IMR-90 (cell line): ENCODE measurements at regions not wholly inside any gene's neighbourhood (a gene's known extent, or its start where the extent isn't known, plus 50 kb on each side); places are given as distances from the start of the nearest gene placed in this dataset.

ENCODE experiments used
- ATAC-seq: fragments of 200-7000 bp; cut with Tn5 transposase; 2 replicates; pipeline ENCODE4 v1.9.1; 2020; ENCODE audit warnings: low read depth, mild to moderate bottlenecking, moderate library complexity
- BruUV-seq: library from RNA; stranded (reverse); fragments of 400-500 nt; replicated peaks from 2 replicates; lab custom pipeline; 2021; lab: Mats Ljungman, UMichigan
- CTCF ChIA-PET: fragments of 300-600 bp; formaldehyde crosslinking; extraction: SDS; loops from one replicate; lab custom pipeline; 2021; ENCODE audit warnings: antibody characterized with exemption; lab: Yijun Ruan, JAX
- POLR2A ChIA-PET: fragments of 300-600 bp; sonication (Branson Sonifier 250); formaldehyde crosslinking; loops from one replicate; lab custom pipeline; 2022; ENCODE audit warnings: antibody characterized with exemption; ENCODE audit not compliant: unreplicated experiment; lab: Charles Lee
- DNase-seq: peaks from one replicate; pipeline ENCODE4 v3.0.0; 2013
- H2AFZ ChIP-seq: replicated peaks from 2 replicates; pipeline ENCODE3; 2013; ENCODE audit warnings: low read length, mild to moderate bottlenecking; ENCODE audit not compliant: poor library complexity
- H2AK5ac ChIP-seq: 2 replicates; pipeline ENCODE4 v1.6.1; 2013; ENCODE audit warnings: low read depth, low read length, inconsistent platforms
- H2AK9ac ChIP-seq: replicated peaks from 2 replicates; pipeline ENCODE3; 2013; ENCODE audit warnings: mild to moderate bottlenecking, low read depth, low read length, moderate library complexity; ENCODE audit not compliant: poor library complexity
- H2BK120ac ChIP-seq: 2 replicates; pipeline ENCODE4 v1.6.1; 2013; ENCODE audit warnings: low read depth, low read length, inconsistent platforms
- H2BK15ac ChIP-seq: 3 replicates; pipeline ENCODE4 v1.6.1; 2013; ENCODE audit warnings: low read depth, low read length, inconsistent platforms
- H2BK20ac ChIP-seq: 2 replicates; pipeline ENCODE4 v1.6.1; 2013; ENCODE audit warnings: low read depth, mild to moderate bottlenecking, inconsistent platforms, low read length, moderate library complexity
- H2BK5ac ChIP-seq: 2 replicates; pipeline ENCODE4 v1.6.1; 2013; ENCODE audit warnings: mild to moderate bottlenecking, low read depth, low read length, inconsistent platforms; ENCODE audit not compliant: poor library complexity, severe bottlenecking
- H3K14ac ChIP-seq: replicated peaks from 2 replicates; pipeline ENCODE4 v1.6.1; 2013; ENCODE audit warnings: low read depth, low read length, inconsistent platforms
- H3K18ac ChIP-seq: 2 replicates; pipeline ENCODE4 v1.6.1; 2013; ENCODE audit warnings: low read depth, low read length, control low read depth
- H3K23ac ChIP-seq: 2 replicates; pipeline ENCODE4 v1.6.1; 2013; ENCODE audit warnings: low read depth, low read length, inconsistent platforms
- H3K27ac ChIP-seq: 2 replicates; pipeline ENCODE4 v1.5.1; 2013; ENCODE audit warnings: mild to moderate bottlenecking, control low read depth, low read length; ENCODE audit not compliant: insufficient read depth
- H3K27me3 ChIP-seq: 2 replicates; pipeline ENCODE4 v1.6.1; 2013; ENCODE audit warnings: low read length; ENCODE audit not compliant: control insufficient read depth, insufficient read depth
- H3K36me3 ChIP-seq: 2 replicates; pipeline ENCODE4 v1.6.1; 2013; ENCODE audit warnings: low read length, mixed read lengths; ENCODE audit not compliant: control insufficient read depth, insufficient read depth
- H3K4ac ChIP-seq: 2 replicates; pipeline ENCODE4 v1.6.1; 2013; ENCODE audit warnings: low read depth, low read length, inconsistent platforms
- H3K4me1 ChIP-seq: 2 replicates; pipeline ENCODE4 v1.6.1; 2013; ENCODE audit warnings: low read length, mixed read lengths; ENCODE audit not compliant: control insufficient read depth, insufficient read depth
- H3K4me2 ChIP-seq: 2 replicates; pipeline ENCODE4 v1.6.1; 2013; ENCODE audit warnings: low read depth, mild to moderate bottlenecking, control low read depth, low read length, moderate library complexity
- H3K4me3 ChIP-seq: 2 replicates; pipeline ENCODE4 v1.5.1; 2013; ENCODE audit warnings: low read depth, mild to moderate bottlenecking, control low read depth, low read length, moderate library complexity; ENCODE audit not compliant: insufficient read depth
- H3K56ac ChIP-seq: 2 replicates; pipeline ENCODE4 v1.6.1; 2013; ENCODE audit warnings: low read length, inconsistent platforms; ENCODE audit not compliant: insufficient read depth; ENCODE audit errors: extremely low read depth
- H3K79me1 ChIP-seq, 2 experiments: 2 replicates each; pipeline ENCODE4 v1.6.1; 2013; ENCODE audit warnings: low read length in 2 of 2, inconsistent platforms in 1 of 2, low read depth in 1 of 2
- H3K9ac ChIP-seq: 2 replicates; pipeline ENCODE4 v1.6.1; 2013; ENCODE audit warnings: low read depth, low read length, control low read depth
- H3K9me1 ChIP-seq: 2 replicates; pipeline ENCODE4 v1.6.1; 2013; ENCODE audit warnings: low read length, inconsistent platforms; ENCODE audit not compliant: insufficient read depth
- H3K9me3 ChIP-seq: 2 replicates; pipeline ENCODE4 v1.6.1; 2013; ENCODE audit warnings: low read length; ENCODE audit not compliant: control insufficient read depth, insufficient read depth
- H4K20me1 ChIP-seq: 2 replicates; pipeline ENCODE4 v1.6.1; 2013; ENCODE audit warnings: low read length, inconsistent platforms; ENCODE audit not compliant: insufficient read depth
- H4K5ac ChIP-seq: 2 replicates; pipeline ENCODE4 v1.6.1; 2013; ENCODE audit warnings: mild to moderate bottlenecking, low read depth, low read length, control low read depth
- H4K8ac ChIP-seq, 2 experiments: 2 replicates each; pipeline ENCODE4 v1.6.1; 2013; ENCODE audit warnings: low read depth in 2 of 2, low read length in 2 of 2, control low read depth in 1 of 2, inconsistent platforms in 1 of 2
- H4K91ac ChIP-seq: 2 replicates; pipeline ENCODE4 v1.6.1; 2013; ENCODE audit warnings: low read depth, low read length, inconsistent platforms; ENCODE audit not compliant: insufficient read depth
- BHLHE40 ChIP-seq: fragments of 150-350 bp; IDR thresholded peaks from 2 replicates; pipeline ENCODE4 v1.6.1; 2016; ENCODE audit warnings: mild to moderate bottlenecking, low read depth, low read length
- CEBPB ChIP-seq: IDR thresholded peaks from 2 replicates; pipeline ENCODE4 v1.6.1; 2012; ENCODE audit warnings: low read depth, low read length, improper control_type of control experiment
- CHD1 ChIP-seq: IDR thresholded peaks from 2 replicates; pipeline ENCODE4 v1.6.1; 2012; ENCODE audit warnings: low read depth, low read length, improper control_type of control experiment
- FOS ChIP-seq: fragments of 150-350 bp; IDR thresholded peaks from 2 replicates; pipeline ENCODE4 v1.6.1; 2016; ENCODE audit warnings: low read depth, low read length
- MXI1 ChIP-seq: IDR thresholded peaks from 2 replicates; pipeline ENCODE4 v1.6.1; 2012; ENCODE audit warnings: low read depth, mild to moderate bottlenecking, low read length, moderate library complexity, borderline replicate concordance
- NFE2L2 ChIP-seq: fragments of 150-350 bp; IDR thresholded peaks from 2 replicates; pipeline ENCODE4 v1.6.1; 2016; ENCODE audit warnings: low read depth, mild to moderate bottlenecking, low read length
- POLR2A ChIP-seq: IDR thresholded peaks from 2 replicates; pipeline ENCODE4 v1.6.1; 2012; ENCODE audit warnings: mild to moderate bottlenecking, low read depth, low read length
- RAD21 ChIP-seq: IDR thresholded peaks from 2 replicates; pipeline ENCODE4 v1.6.1; 2012; ENCODE audit warnings: low read length, improper control_type of control experiment
- RCOR1 ChIP-seq: IDR thresholded peaks from 2 replicates; pipeline ENCODE4 v1.6.1; 2012; ENCODE audit warnings: mild to moderate bottlenecking, low read length, improper control_type of control experiment; ENCODE audit not compliant: insufficient replicate concordance
- SMC3 ChIP-seq: fragments of 150-350 bp; IDR thresholded peaks from 2 replicates; pipeline ENCODE4 v1.6.1; 2016; ENCODE audit warnings: low read depth, mild to moderate bottlenecking, antibody characterized with exemption, low read length, moderate library complexity
- WGBS, 2 experiments: methylation state at CpG; one replicate each; pipeline versions ENCODE4 v1.1.5 to v1.1.7; 2013; ENCODE audit warnings: missing lambda C conversion rate in 2 of 2; ENCODE audit not compliant: insufficient read length in 1 of 2; ENCODE audit errors: extremely low coverage in 2 of 2; 5-methylcytosine and 5-hydroxymethylcytosine counted together
- dilution Hi-C: fragments of 300-500 bp; cut with HindIII; formaldehyde crosslinking; loops from one replicate; pipeline ENCODE4 v1.14.3; 2018; ENCODE audit warnings: low sequenced_read_pairs; ENCODE audit not compliant: unreplicated experiment
- in situ Hi-C: fragments of 300-500 bp; cut with MboI; formaldehyde crosslinking; loops from 3 replicates; pipeline ENCODE4 v1.14.3; 2019; ENCODE audit warnings: low sequenced_read_pairs, inconsistent platforms, mixed read lengths
- intact Hi-C: fragments of 100-400 bp; cut with micrococcal nuclease; formaldehyde crosslinking; loops from 2 replicates; pipeline ENCODE4 v1.10.0; 2022
- TF ChIP-seq, protein P1 (sequence below): fragments of 150-350 bp; IDR thresholded peaks from 2 replicates; pipeline ENCODE4 v1.6.1; 2017; ENCODE audit warnings: mild to moderate bottlenecking, antibody characterized with exemption, low read length, low read depth
- TF ChIP-seq, protein P2 (sequence below): fragments of 150-350 bp; IDR thresholded peaks from 2 replicates; pipeline ENCODE4 v1.6.1; 2016; ENCODE audit warnings: low read depth, mild to moderate bottlenecking, low read length, moderate library complexity, borderline replicate concordance

DNA sequence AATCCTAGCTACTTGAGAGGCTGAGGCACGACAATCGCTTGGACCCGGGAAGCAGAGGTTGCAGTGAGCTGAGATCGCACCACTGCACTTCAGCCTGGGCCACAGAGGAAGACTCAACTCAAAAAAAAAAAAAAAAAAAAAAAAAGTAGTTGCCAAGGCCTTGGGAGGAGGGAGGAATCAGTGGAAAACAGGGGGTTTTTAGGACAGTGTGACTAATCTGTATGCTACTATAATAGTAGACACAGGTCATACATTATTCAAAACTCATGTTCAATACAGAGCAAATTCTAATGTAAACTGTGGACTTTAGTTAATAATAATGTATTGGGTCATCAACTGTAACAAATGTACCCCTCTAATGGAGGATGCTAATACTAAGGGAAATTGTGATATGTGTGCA is 51.7 kb upstream of the CTPS1 start:
- Histone ChIP-seq H3K27ac (no peak overlapping the region), H3K4me2 (no peak overlapping the region), H3K9me1 (no peaks in the 10 kb centered on the region), H2AFZ (no peak overlapping the region), H3K4ac (no peak overlapping the region), H4K8ac (no peak overlapping the region), H3K18ac (no peak overlapping the region), H3K14ac (no peak overlapping the region), H4K20me1 (no peaks in the 10 kb centered on the region), H3K79me1 (no peaks in the 10 kb centered on the region), H3K23ac (no peak overlapping the region), H3K36me3 (no peaks in the 10 kb centered on the region), H4K91ac (no peak overlapping the region), H2AK9ac (no peak overlapping the region), H2BK15ac (no peak overlapping the region), H3K9ac (no peak overlapping the region), H2BK5ac (no peak overlapping the region), H2BK120ac (no peak overlapping the region), H3K56ac (no peak overlapping the region), H2AK5ac (no peak overlapping the region), H3K4me3 (no peak overlapping the region), H3K27me3 (peaks cover 9% of the 10 kb centered on the region), H3K9me3 (no peaks in the 10 kb centered on the region), H2BK20ac (no peak overlapping the region), H3K4me1 (no peaks in the 10 kb centered on the region; the same call in 1 of the 2 replicates), H4K5ac (no peak overlapping the region)
- CTCF ChIA-PET, result no interaction called here
- POLR2A ChIA-PET, result no interaction called here
- intact Hi-C loops, result no loop called here
- no TSS peak for BruUV-seq
- WGBS, 2 experiments, result no CpG with 5 or more reads among the region's 4 CpGs
- DNase-seq (no peak), ATAC-seq (no peak)
- in situ Hi-C loops, result no loop called here
- dilution Hi-C loops, result no loop called here
- TF ChIP-seq CHD1 (no peak), FOS (no peak), POLR2A (no peak), NFE2L2 (no peak), MXI1 (no peak), BHLHE40 (no peak), RCOR1 (no peak), SMC3 (no peak), RAD21 (no peak), CEBPB (no peak)
- TF ChIP-seq, protein P1, sequence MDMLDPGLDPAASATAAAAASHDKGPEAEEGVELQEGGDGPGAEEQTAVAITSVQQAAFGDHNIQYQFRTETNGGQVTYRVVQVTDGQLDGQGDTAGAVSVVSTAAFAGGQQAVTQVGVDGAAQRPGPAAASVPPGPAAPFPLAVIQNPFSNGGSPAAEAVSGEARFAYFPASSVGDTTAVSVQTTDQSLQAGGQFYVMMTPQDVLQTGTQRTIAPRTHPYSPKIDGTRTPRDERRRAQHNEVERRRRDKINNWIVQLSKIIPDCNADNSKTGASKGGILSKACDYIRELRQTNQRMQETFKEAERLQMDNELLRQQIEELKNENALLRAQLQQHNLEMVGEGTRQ, result no peak
- TF ChIP-seq, protein P2, sequence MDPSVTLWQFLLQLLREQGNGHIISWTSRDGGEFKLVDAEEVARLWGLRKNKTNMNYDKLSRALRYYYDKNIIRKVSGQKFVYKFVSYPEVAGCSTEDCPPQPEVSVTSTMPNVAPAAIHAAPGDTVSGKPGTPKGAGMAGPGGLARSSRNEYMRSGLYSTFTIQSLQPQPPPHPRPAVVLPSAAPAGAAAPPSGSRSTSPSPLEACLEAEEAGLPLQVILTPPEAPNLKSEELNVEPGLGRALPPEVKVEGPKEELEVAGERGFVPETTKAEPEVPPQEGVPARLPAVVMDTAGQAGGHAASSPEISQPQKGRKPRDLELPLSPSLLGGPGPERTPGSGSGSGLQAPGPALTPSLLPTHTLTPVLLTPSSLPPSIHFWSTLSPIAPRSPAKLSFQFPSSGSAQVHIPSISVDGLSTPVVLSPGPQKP, result no peak
